ENCODE measurements at regions not wholly inside any gene's neighbourhood (a gene's known extent, or its start where the extent isn't known, plus 50 kb on each side); places are given as distances from the start of the nearest gene placed in this dataset.

DNA sequence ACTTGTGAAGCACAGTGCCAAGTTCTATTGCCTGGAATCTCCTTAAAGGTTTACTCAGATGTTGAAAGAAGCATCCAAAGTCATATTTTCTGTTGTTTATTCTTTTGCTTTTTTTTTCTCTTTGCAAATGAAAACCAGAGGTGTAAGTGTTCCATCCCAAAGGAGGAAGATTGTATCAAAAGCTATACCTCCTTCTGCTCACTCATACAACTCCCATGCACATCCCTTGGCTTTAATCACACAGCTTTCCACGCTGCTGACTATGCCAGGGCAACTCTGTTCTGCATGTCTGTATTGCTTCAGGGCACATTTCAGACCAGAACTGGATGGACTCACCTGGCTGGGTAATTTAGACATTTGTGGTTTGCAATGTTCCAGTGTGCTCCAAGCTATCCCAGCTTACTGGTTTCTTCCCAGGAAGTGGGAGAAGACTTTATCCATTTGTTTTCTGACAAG is 399.6 kb upstream of the TBL1XR1 start:
- TF ChIP-seq, protein P1, sequence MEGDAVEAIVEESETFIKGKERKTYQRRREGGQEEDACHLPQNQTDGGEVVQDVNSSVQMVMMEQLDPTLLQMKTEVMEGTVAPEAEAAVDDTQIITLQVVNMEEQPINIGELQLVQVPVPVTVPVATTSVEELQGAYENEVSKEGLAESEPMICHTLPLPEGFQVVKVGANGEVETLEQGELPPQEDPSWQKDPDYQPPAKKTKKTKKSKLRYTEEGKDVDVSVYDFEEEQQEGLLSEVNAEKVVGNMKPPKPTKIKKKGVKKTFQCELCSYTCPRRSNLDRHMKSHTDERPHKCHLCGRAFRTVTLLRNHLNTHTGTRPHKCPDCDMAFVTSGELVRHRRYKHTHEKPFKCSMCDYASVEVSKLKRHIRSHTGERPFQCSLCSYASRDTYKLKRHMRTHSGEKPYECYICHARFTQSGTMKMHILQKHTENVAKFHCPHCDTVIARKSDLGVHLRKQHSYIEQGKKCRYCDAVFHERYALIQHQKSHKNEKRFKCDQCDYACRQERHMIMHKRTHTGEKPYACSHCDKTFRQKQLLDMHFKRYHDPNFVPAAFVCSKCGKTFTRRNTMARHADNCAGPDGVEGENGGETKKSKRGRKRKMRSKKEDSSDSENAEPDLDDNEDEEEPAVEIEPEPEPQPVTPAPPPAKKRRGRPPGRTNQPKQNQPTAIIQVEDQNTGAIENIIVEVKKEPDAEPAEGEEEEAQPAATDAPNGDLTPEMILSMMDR (IDR thresholded peaks at IDR 0.05) = no peak
- no peak for TF ChIP-seq EZH2 (IDR thresholded peaks at IDR 0.05; ENCODE audit: borderline replicate concordance, insufficient read depth, low read depth, low read length, poor library complexity, severe bottlenecking)
